GM18498 (cell line): ENCODE measurements at regions not wholly inside any gene's neighbourhood (a gene's known extent, or its start where the extent isn't known, plus 50 kb on each side); places are given as distances from the start of the nearest gene placed in this dataset.
"Not testable (repeated sequence)": the region's sequence is repeated elsewhere in the genome, so short reads cannot be mapped to it uniquely, and the experiment has no call there.

Experiments
- ATAC-seq: cut with Tn5 transposase; IDR thresholded peaks from one replicate; pipeline ENCODE4 v1.9.1; 2021; ENCODE audit warnings: mild to moderate bottlenecking, moderate library complexity; ENCODE audit not compliant: unreplicated experiment

GRCh38 chr1:184821658-184822057, 67.0 kb upstream of the EDEM3 start:
- ATAC-seq = no peak

- ATAC-seq = no peak
Observed at GRCh38 chr1:184820956-184821355, 66.3 kb upstream of the EDEM3 start.

- ATAC-seq = no peak
Observed at GRCh38 chr1:184820218-184820750, 65.6 kb upstream of the EDEM3 start.

GRCh38 chr1:184818646-184819045, 64.0 kb upstream of the EDEM3 start:
- ATAC-seq = no peak

- ATAC-seq = not testable (repeated sequence)
Observed at GRCh38 chr1:184817003-184817402, 62.3 kb upstream of the EDEM3 start.

- ATAC-seq = no peak
Observed at GRCh38 chr1:184813528-184814089, 59.0 kb upstream of the EDEM3 start.

GRCh38 chr1:184811439-184812111, 56.9 kb upstream of the EDEM3 start:
- ATAC-seq = no peak

GRCh38 chr1:184810735-184811343, 56.2 kb upstream of the EDEM3 start:
- ATAC-seq = no peak

- no peak for ATAC-seq
Observed at GRCh38 chr1:184806296-184806721, 51.7 kb upstream of the EDEM3 start.

GRCh38 chr1:184805667-184806295, 51.1 kb upstream of the EDEM3 start:
- peak; percentile 91 for ATAC-seq
